GM19240 (cell line): ENCODE measurements at regions not wholly inside any gene's neighbourhood (a gene's known extent, or its start where the extent isn't known, plus 50 kb on each side); places are given as distances from the start of the nearest gene placed in this dataset.
"Not testable (repeated sequence)": the region's sequence is repeated elsewhere in the genome, so short reads cannot be mapped to it uniquely, and the experiment has no call there.

Experiments
- DNase-seq: peaks from one replicate; pipeline ENCODE4 v3.0.0; 2011; ENCODE audit warnings: low spot score; ENCODE audit not compliant: insufficient read length

GRCh38 chr5:5888284-5888683, 465.8 kb downstream of the ICE1 start:
- no peak for DNase-seq

GRCh38 chr5:5887833-5888232, 465.4 kb downstream of the ICE1 start:
- DNase-seq: no peak

- DNase-seq: peak; percentile 36
These were observed 464.5 kb downstream of the ICE1 start for GRCh38 chr5:5886812-5887486.

- no peak for DNase-seq
These were observed 463.9 kb downstream of the ICE1 start for GRCh38 chr5:5886353-5886752.

GRCh38 chr5:5885782-5886181, 463.3 kb downstream of the ICE1 start:
- DNase-seq: no peak

GRCh38 chr5:5884593-5884992, 462.1 kb downstream of the ICE1 start:
- no peak for DNase-seq

- DNase-seq: no peak
These were observed 461.1 kb downstream of the ICE1 start for GRCh38 chr5:5883562-5883961.

GRCh38 chr5:5883146-5883545, 460.7 kb downstream of the ICE1 start:
- no peak for DNase-seq

GRCh38 chr5:5882706-5883105, 460.2 kb downstream of the ICE1 start:
- DNase-seq: no peak

- peak; percentile 5 for DNase-seq
These were observed 458.8 kb downstream of the ICE1 start for GRCh38 chr5:5881294-5881693.

- no peak for DNase-seq
These were observed 457.7 kb downstream of the ICE1 start for GRCh38 chr5:5880077-5880763.

GRCh38 chr5:5857396-5857795, 434.9 kb downstream of the ICE1 start:
- no peak for DNase-seq

GRCh38 chr5:5854087-5854486, 431.6 kb downstream of the ICE1 start:
- no peak for DNase-seq

- no peak for DNase-seq
These were observed 416.0 kb downstream of the ICE1 start for GRCh38 chr5:5838493-5838892.

- DNase-seq: not testable (repeated sequence)
These were observed 409.1 kb downstream of the ICE1 start for GRCh38 chr5:5831622-5832021.

- DNase-seq: no peak
These were observed 406.1 kb downstream of the ICE1 start for GRCh38 chr5:5828619-5829018.

GRCh38 chr5:5826911-5827310, 404.4 kb downstream of the ICE1 start:
- DNase-seq: no peak

GRCh38 chr5:5822729-5823257, 400.3 kb downstream of the ICE1 start:
- no peak for DNase-seq

- no peak for DNase-seq
These were observed 394.5 kb downstream of the ICE1 start for GRCh38 chr5:5816960-5817359.

- no peak for DNase-seq
These were observed 391.0 kb downstream of the ICE1 start for GRCh38 chr5:5813441-5813840.

- DNase-seq: no peak
These were observed 388.0 kb downstream of the ICE1 start for GRCh38 chr5:5810461-5810860.

- DNase-seq: no peak
These were observed 383.4 kb downstream of the ICE1 start for GRCh38 chr5:5805916-5806315.
